Esophagus squamous epithelium (tissue), 4 donors: ENCODE measurements at regions not wholly inside any gene's neighbourhood (a gene's known extent, or its start where the extent isn't known, plus 50 kb on each side); places are given as distances from the start of the nearest gene placed in this dataset.

Experiments
- CTCF ChIP-seq, 6 experiments: fragments of 450-650 bp in 4 of 6; fragments of 200-600 bp in 2 of 6; sonication (generic) in 2 of 6; IDR thresholded peaks; one replicate each; pipeline ENCODE4 v1.5.1; 2016 to 2019; ENCODE audit warnings: antibody characterized with exemption in 6 of 6, mild to moderate bottlenecking in 4 of 6, moderate library complexity in 4 of 6
- POLR2A ChIP-seq, 4 donors: fragments of 450-650 bp; IDR thresholded peaks; one replicate each; pipeline ENCODE4 v1.6.1; 2017; ENCODE audit warnings: antibody characterized with exemption in 4 of 4, mild to moderate bottlenecking in 4 of 4, moderate library complexity in 3 of 4

- TF ChIP-seq CTCF (IDR thresholded peaks at IDR 0.05), result no peak
- TF ChIP-seq POLR2A (IDR thresholded peaks at IDR 0.05), result no peak
Observed at GRCh38 chr2:42862669-42863185, 70.3 kb upstream of the HAAO start.
